ENCODE measurements at regions not wholly inside any gene's neighbourhood (a gene's known extent, or its start where the extent isn't known, plus 50 kb on each side); places are given as distances from the start of the nearest gene placed in this dataset.
"Not testable (repeated sequence)": the region's sequence is repeated elsewhere in the genome, so short reads cannot be mapped to it uniquely, and the experiment has no call there.

DNA sequence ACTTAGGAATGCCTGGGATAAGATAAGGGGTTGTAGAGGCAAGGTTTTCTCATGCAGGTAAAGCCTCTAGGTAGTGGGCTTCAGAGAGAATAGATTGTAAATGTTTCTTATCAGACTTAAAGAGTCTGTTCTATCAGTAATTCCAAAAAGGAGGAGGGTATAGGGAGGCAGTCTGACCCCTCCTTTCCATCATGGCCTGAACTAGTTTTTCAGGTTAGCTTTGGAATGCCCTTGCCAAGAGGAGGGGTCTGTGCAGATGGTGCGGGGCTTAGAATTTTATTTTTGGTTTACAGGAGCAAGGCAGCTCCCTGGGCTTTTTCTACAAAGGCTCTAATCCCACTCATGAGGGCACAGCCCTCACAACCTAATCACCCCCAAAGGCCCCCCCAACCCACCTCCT lies 135.0 kb downstream of the B3GNT2 start:
- DNase-seq (ENCODE audit: low read depth in 2 of 2), result no peak

- no peak for DNase-seq (ENCODE audit: low read depth in 2 of 2)
Observed at GRCh38 chr2:62329797-62330196, 133.9 kb downstream of the B3GNT2 start.

GRCh38 chr2:62326735-62327134 lies 130.8 kb downstream of the B3GNT2 start:
- DNase-seq (ENCODE audit: low read depth in 2 of 2), result no peak

GRCh38 chr2:62325398-62325797 lies 129.5 kb downstream of the B3GNT2 start:
- no peak for DNase-seq (ENCODE audit: low read depth in 2 of 2)

DNA sequence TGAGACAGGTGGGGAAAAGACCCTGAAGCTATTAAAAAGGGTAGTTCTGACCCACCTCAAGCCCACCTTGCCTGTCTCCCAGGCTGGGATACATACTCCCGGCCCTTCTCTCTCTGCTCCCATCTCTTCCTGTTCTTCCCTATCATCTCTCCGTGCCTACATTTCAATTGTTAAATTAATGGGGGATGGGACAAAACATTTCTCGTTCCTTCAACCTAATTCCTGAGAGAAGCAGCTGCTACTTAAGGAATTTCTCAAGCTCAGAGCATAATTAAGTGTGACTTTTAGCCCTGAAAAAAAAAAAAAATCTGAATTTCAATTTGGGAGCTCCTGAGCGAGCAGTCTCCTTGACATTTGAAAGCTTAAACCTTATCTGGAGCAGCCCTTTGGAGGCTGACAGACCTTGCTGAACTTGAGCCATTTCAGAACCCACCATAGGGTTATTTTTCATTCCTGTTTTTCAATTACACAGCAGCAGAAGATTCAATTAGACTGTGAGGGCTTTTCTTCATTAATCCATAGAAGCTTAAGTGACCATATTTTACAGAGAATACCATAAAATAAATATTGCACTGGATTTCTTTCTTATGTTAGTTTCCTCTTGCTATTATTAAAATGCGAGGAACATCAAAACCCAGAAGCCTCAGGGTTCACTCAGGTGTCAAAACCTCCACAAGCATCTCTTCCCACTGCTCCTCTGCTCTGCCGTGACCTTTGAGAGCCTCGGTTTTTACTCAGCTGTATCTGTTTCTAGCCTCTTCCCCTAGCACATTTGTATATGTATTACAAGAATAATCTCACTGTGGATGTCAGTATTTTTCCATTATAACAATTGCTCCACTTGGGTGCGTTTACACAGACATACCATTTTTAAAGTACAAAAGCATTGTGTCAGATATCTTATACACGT lies 125.7 kb downstream of the B3GNT2 start:
- no peak for DNase-seq (ENCODE audit: low read depth in 2 of 2)

GRCh38 chr2:62320657-62321357 lies 124.9 kb downstream of the B3GNT2 start:
- DNase-seq (ENCODE audit: low read depth in 2 of 2), result no peak

DNA sequence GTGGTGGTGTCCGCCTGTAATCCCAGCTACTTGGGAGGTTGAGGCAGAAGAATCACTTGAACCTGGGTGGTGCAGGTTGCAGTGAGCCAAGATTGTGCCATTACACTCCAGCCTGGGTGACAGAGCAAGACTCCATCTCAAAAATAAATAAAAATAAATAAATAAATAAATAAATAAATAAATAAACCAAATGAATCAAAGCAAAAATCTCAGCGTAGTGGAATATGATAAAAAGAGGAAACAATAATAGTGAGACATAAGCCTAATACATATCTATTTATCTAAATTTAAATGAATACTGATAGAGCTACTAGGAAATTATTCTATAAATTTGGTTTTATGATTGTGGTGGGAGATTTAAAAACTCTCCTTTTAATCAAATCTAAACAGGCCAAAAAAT lies 124.2 kb downstream of the B3GNT2 start:
- not testable (repeated sequence) for DNase-seq (ENCODE audit: low read depth in 2 of 2)

GRCh38 chr2:62319070-62319469 lies 123.2 kb downstream of the B3GNT2 start:
- no peak for DNase-seq (ENCODE audit: low read depth in 2 of 2)

- DNase-seq (ENCODE audit: low read depth in 2 of 2), result no peak
Observed at GRCh38 chr2:62315476-62315875, 119.6 kb downstream of the B3GNT2 start.

DNA sequence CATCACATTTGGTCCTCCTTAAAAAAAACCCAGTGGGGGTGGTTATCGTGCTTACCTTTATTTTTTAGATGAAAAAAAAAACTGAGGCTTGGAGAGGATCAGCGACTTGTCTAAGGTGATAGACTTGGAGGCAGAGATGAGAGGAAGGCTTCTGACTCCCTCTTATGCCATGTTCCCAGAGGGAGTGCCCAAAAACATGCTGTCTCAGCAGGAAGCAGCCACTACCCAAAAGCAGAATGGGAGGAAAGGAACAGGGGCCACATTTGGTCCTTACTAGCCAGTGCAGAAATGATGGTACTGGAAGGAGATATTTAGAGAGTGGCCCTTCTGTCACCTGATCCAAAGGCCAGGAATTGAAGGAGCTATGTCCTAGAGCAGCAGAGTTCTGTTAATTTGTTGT lies 118.4 kb downstream of the B3GNT2 start:
- DNase-seq (ENCODE audit: low read depth in 2 of 2), result no peak

GRCh38 chr2:62313449-62314227 lies 117.7 kb downstream of the B3GNT2 start:
- DNase-seq (ENCODE audit: low read depth in 2 of 2), result no peak

GRCh38 chr2:62309465-62310091 lies 113.7 kb downstream of the B3GNT2 start:
- DNase-seq (ENCODE audit: low read depth in 2 of 2), result peak in 1 of 2 donors; percentile 28

DNA sequence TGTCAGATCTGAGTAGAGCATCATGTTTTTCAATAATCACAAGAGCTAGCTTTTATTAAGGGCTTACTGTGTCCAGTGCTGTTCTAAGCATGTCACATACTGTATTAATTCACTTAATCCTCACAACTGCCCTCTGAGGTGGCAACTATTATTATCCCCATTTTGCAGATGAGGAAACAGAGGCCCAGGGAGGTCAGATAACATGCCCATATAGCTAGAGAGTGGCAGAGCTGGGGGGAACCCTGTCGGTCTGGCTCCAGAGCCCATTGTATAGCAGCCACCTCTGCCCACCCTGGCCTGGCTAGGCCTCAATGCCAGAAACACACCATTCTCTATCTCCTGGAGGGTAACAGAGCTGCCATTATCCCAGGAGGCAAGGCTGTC lies 113.2 kb downstream of the B3GNT2 start:
- no peak for DNase-seq (ENCODE audit: low read depth in 2 of 2)

DNA sequence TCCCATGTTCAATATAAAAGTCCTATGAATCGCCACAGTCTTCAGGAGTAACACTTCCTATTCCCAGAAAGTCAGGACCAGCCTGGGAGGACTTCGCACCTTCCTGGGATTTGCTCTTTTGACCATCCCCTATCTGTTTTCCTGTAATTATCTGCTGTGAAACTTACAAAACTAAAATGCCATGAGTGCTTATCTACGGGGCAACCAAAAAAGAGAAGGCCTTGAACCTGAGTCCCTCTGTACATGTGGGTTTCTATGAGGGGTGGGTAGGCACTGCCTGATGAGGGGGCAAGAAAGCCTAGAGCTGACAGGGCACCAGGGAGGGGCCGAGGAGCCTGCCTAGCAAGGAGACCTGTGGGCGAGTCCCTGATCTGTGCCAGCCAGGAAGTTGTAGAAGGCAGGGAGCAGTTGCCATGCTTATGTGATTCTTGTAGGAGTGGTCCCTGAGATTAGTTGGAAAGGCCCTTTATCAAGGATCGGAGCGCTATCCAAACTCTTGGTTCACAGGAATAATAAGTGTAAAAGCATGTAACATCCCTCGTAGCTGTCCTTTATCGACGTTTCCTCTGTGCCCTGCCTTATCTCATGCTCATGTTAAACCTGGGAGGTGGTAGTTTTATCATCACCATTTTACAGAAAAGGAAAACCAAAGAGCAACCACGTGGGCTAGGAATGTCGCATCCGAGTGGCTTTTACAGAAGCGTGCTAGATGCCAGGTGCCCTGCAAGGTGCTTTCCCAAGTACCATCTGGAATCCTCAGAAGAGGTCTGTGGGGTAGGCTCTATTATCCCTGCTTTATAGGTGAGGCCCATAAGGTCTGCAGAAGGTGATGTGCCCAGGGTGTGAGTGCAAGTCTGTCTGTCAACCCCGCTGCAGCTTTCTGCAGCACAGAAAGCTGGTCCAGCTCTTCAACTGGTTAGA lies 111.8 kb downstream of the B3GNT2 start:
- no peak for DNase-seq (ENCODE audit: low read depth in 2 of 2)

- DNase-seq (ENCODE audit: low read depth in 2 of 2), result no peak
Observed at GRCh38 chr2:62306751-62307468, 111.0 kb downstream of the B3GNT2 start.

DNA sequence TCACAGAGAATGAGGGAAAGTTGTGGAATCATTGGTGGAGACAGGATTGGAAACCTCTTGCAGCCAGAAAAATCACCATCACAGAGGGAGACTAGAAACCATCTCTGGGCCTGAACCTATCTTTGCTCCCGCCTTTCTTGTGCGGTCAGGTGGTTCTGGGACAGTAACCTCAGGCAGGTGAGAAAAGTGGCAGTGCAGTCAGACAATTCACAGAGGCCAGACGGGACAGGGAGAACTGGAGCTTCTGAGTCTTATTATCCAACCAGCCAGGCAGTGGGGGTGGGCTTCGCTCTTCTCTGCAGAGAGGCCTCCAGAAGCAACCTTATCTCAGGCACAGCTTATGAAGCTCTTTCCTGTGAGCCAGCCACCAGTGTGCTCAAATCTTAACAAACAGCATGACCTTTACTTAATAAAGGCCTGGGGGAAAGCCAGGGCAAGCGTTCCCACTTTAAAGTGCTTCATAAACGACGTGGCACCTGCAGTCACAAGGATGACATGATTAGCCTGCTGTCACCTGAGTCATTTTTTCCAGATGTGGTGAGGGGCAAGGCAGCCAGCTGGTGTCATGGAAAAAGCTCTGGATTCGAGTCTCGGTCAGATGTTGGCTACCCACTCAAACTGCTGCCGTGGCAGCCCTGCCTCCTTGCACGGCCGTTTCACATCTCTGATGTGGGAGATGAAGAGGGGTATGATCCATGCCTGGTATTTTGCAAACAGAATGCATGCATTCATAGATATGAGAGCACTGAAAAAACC lies 109.7 kb downstream of the B3GNT2 start:
- peak; percentile 70 to 72 for DNase-seq (ENCODE audit: low read depth in 2 of 2)

DNA sequence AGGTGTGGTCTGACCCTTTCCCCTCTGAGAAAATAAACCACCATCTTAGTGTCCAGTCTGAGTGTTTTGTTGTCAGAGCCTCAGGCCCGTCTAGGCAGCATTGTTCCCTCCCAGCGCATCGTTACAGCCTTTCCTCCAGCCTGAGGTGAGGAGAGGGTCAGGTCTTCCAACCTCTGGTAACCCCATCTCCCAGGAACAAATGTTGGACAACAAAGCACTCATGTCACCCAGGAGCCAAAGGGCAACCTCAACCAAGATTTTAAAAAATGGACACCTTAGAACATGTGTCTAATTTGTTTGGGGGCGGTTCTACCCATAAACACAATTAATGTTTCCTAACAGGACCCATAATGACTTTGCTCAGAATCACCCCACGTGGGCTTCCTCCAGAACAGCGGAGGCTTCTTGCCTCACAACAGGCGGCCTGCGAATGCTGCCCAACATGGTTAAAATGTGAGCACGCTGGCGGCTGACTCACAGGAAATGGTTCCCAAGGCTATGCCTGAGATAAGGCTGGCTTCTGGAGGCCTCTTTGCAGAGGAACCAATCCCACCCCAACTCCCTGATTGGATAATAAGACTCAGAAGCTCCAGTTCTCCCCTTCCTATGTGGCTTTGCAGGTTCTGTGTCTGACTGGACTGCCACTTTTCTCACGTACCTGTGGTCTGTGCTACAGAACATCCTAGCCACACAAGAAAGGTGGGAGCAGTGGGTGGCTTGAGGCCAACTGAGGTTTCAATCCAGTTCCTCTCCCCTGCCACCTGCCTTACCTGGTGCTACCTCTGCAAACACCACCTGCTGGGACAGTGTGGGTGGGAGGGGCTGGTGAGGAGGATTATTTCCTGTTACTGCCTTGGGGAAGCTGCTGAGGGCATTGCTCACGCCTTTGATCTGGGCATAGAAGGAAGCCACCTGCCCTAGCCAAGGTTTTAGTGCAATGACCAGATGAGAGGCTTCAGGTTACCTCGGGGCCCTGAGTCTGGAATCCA lies 108.8 kb downstream of the B3GNT2 start:
- DNase-seq (ENCODE audit: low read depth in 2 of 2), result peak; percentile 36 to 39

DNA sequence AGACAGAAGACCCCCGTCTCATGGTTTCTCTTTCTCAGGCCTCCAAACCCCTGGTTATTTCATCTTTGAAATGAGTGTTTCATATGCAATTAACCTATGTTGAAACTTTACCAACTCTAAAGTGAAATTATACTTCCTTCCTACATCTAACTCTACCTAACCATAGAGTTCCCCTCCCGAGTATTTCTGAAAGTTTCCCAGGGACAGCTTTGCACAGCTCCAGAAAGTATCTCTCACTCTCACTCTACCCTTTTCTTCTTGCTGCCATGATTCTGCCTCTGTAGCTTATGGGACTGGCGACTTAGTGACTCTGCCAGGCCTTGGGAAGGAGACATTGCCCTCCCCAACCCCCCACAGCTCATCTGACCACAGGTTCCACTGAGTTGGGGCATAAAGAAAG lies 107.9 kb downstream of the B3GNT2 start:
- DNase-seq (ENCODE audit: low read depth in 2 of 2), result no peak

Measured in stimulated activated CD4-positive, alpha-beta T cell treated with anti-CD3 and anti-CD28 coated beads, Interleukin-15, amount 100 ng/mL, for 48 hours (primary cell).